ENCODE measurements at regions not wholly inside any gene's neighbourhood (a gene's known extent, or its start where the extent isn't known, plus 50 kb on each side); places are given as distances from the start of the nearest gene placed in this dataset.

GRCh38 chrX:121853762-121854613, 806.6 kb downstream of the GLUD2 start:
- Histone ChIP-seq H3K4me3 (ENCODE audit: low read depth in 1 of 3, low read length in 3 of 3) (no peak overlapping the region), H3K4me1 (ENCODE audit: control insufficient read depth in 4 of 4, insufficient read depth in 4 of 4, low read length in 3 of 4) (no peaks in the 10 kb centered on the region), H3K27me3 (ENCODE audit: control insufficient read depth in 4 of 4, insufficient read depth in 4 of 4, low read length in 3 of 4) (no peaks in the 10 kb centered on the region), H3K9ac (ENCODE audit: low read depth in 1 of 2, low read length in 2 of 2) (no peak overlapping the region), H3K27ac (ENCODE audit: low read depth in 1 of 2, low read length in 2 of 2) (no peak overlapping the region), H3K36me3 (ENCODE audit: control insufficient read depth in 4 of 4, insufficient read depth in 3 of 4, low read depth in 1 of 4, low read length in 3 of 4) (no peaks in the 10 kb centered on the region), H3K9me3 (ENCODE audit: control insufficient read depth in 4 of 4, low read length in 3 of 4) (no peaks in the 10 kb centered on the region)
- WGBS, result 94% methylated on average over 27 of the region's 27 CpGs
- DNase-seq (ENCODE audit: low spot score), result no peak
- TF ChIP-seq ATF3 (IDR thresholded peaks at IDR 0.05) (no peak), FOXA1 (IDR thresholded peaks at IDR 0.05) (no peak), CTCF (IDR thresholded peaks at IDR 0.05; ENCODE audit: low read depth, low read length, missing input control) (no peak), SP1 (IDR thresholded peaks at IDR 0.05) (no peak)

GRCh38 chrX:121854614-121854911, 807.2 kb downstream of the GLUD2 start:
- 92% methylated on average over 5 of the region's 5 CpGs for WGBS
- H3K27ac ChIP-seq (ENCODE audit: low read depth in 1 of 2, low read length in 2 of 2), result no peak overlapping the region
- H3K9ac ChIP-seq (ENCODE audit: low read depth in 1 of 2, low read length in 2 of 2), result no peak overlapping the region
- H3K27me3 ChIP-seq (ENCODE audit: control insufficient read depth in 4 of 4, insufficient read depth in 4 of 4, low read length in 3 of 4), result no peaks in the 10 kb centered on the region
- no peak for DNase-seq (ENCODE audit: low spot score)
- H3K4me1 ChIP-seq (ENCODE audit: control insufficient read depth in 4 of 4, insufficient read depth in 4 of 4, low read length in 3 of 4), result no peaks in the 10 kb centered on the region
- no peaks in the 10 kb centered on the region for H3K9me3 ChIP-seq (ENCODE audit: control insufficient read depth in 4 of 4, low read length in 3 of 4)
- no peak for TF ChIP-seq RAD21 (IDR thresholded peaks at IDR 0.05)
- TF ChIP-seq EGR1 (IDR thresholded peaks at IDR 0.05; ENCODE audit: low read depth in 2 of 2), result no peak
- no peak for TF ChIP-seq TAF1 (conservative IDR thresholded peaks at IDR 0.05)
- TF ChIP-seq SP1 (IDR thresholded peaks at IDR 0.05), result no peak
- TF ChIP-seq ZBTB33 (IDR thresholded peaks at IDR 0.05), result no peak
- TF ChIP-seq HNF4G (IDR thresholded peaks at IDR 0.05), result no peak
- no peak for TF ChIP-seq FOXA1 (IDR thresholded peaks at IDR 0.05)
- TF ChIP-seq MAX (IDR thresholded peaks at IDR 0.05), result no peak
- H3K36me3 ChIP-seq (ENCODE audit: control insufficient read depth in 4 of 4, insufficient read depth in 3 of 4, low read depth in 1 of 4, low read length in 3 of 4), result no peaks in the 10 kb centered on the region
- H3K4me3 ChIP-seq (ENCODE audit: low read depth in 1 of 3, low read length in 3 of 3), result no peak overlapping the region

- 84% methylated on average over 8 of the region's 8 CpGs for WGBS
- TF ChIP-seq HNF4A (conservative IDR thresholded peaks at IDR 0.05) (no peak), GABPA (IDR thresholded peaks at IDR 0.05 in 1 of 2, conservative IDR thresholded peaks at IDR 0.05 in 1 of 2) (no peak), JUND (IDR thresholded peaks at IDR 0.05) (no peak), HNF4G (IDR thresholded peaks at IDR 0.05) (no peak), EGR1 (IDR thresholded peaks at IDR 0.05; ENCODE audit: low read depth in 2 of 2) (no peak), ZBTB33 (IDR thresholded peaks at IDR 0.05) (no peak), YY1 (IDR thresholded peaks at IDR 0.05) (no peak), FOXA1 (IDR thresholded peaks at IDR 0.05) (no peak)
- H3K27me3 ChIP-seq (ENCODE audit: control insufficient read depth in 4 of 4, insufficient read depth in 4 of 4, low read length in 3 of 4), result no peaks in the 10 kb centered on the region
Observed at GRCh38 chrX:121858867-121859647, 811.6 kb downstream of the GLUD2 start.

More at GRCh38 chrX:121858867-121859647, 811.6 kb downstream of the GLUD2 start:
- H3K4me3 ChIP-seq (ENCODE audit: low read depth in 1 of 3, low read length in 3 of 3), result no peak overlapping the region
- H3K9me3 ChIP-seq (ENCODE audit: control insufficient read depth in 4 of 4, low read length in 3 of 4), result no peaks in the 10 kb centered on the region
- H3K27ac ChIP-seq (ENCODE audit: low read depth in 1 of 2, low read length in 2 of 2), result no peak overlapping the region
- no peaks in the 10 kb centered on the region for H3K36me3 ChIP-seq (ENCODE audit: control insufficient read depth in 4 of 4, insufficient read depth in 3 of 4, low read depth in 1 of 4, low read length in 3 of 4)
- no peak overlapping the region for H3K9ac ChIP-seq (ENCODE audit: low read depth in 1 of 2, low read length in 2 of 2)
- no peak for DNase-seq (ENCODE audit: low spot score)
- H3K4me1 ChIP-seq (ENCODE audit: control insufficient read depth in 4 of 4, insufficient read depth in 4 of 4, low read length in 3 of 4), result no peaks in the 10 kb centered on the region
